Loucy (cell line): ENCODE measurements at regions not wholly inside any gene's neighbourhood (a gene's known extent, or its start where the extent isn't known, plus 50 kb on each side); places are given as distances from the start of the nearest gene placed in this dataset.

Experiments
- H2AFZ ChIP-seq: fragments of 200-600 bp; sonication (generic); 2 replicates; pipeline ENCODE4 v1.6.0; 2016; ENCODE audit warnings: antibody characterized with exemption, mild to moderate bottlenecking, low read length, moderate library complexity
- H3F3A ChIP-seq: fragments of 200-600 bp; 2 replicates; pipeline ENCODE4 v1.6.0; 2016; ENCODE audit warnings: antibody characterized with exemption, low read depth, mild to moderate bottlenecking
- H3K27me3 ChIP-seq: fragments of 200-600 bp; sonication (generic); 2 replicates; pipeline ENCODE4 v1.6.1; 2014; ENCODE audit warnings: low read length, mild to moderate bottlenecking; ENCODE audit not compliant: insufficient read depth, poor library complexity, severe bottlenecking
- H3K36me3 ChIP-seq: fragments of 200-600 bp; sonication (generic); 2 replicates; pipeline ENCODE4 v1.6.1; 2016; ENCODE audit warnings: low read length; ENCODE audit not compliant: insufficient read depth
- H3K4me1 ChIP-seq: fragments of 200-600 bp; sonication (generic); 2 replicates; pipeline ENCODE4 v1.5.1; 2014; ENCODE audit warnings: low read length, mild to moderate bottlenecking; ENCODE audit not compliant: insufficient read depth, poor library complexity, severe bottlenecking
- H3K4me2 ChIP-seq: fragments of 200-600 bp; sonication (generic); 2 replicates; pipeline ENCODE4 v1.6.0; 2014; ENCODE audit warnings: antibody characterized with exemption, low read length, low read depth, mild to moderate bottlenecking; ENCODE audit not compliant: poor library complexity, severe bottlenecking
- H3K4me3 ChIP-seq: fragments of 200-600 bp; sonication (generic); 2 replicates; pipeline ENCODE4 v1.5.1; 2014; ENCODE audit warnings: low read length, mild to moderate bottlenecking, mixed read lengths; ENCODE audit not compliant: poor library complexity, severe bottlenecking
- H3K79me2 ChIP-seq: fragments of 200-600 bp; sonication (generic); 2 replicates; pipeline ENCODE4 v1.6.1; 2014; ENCODE audit warnings: low read length; ENCODE audit not compliant: insufficient read depth
- H3K9ac ChIP-seq: fragments of 200-600 bp; sonication (generic); 2 replicates; pipeline ENCODE4 v1.6.0; 2014; ENCODE audit warnings: mild to moderate bottlenecking, low read depth, low read length, moderate library complexity; ENCODE audit not compliant: poor library complexity, severe bottlenecking
- H3K9me2 ChIP-seq: fragments of 200-600 bp; sonication (generic); replicated peaks from 2 replicates; pipeline ENCODE4 v1.6.1; 2016; ENCODE audit warnings: low read depth, low read length, mixed read lengths
- H3K9me3 ChIP-seq: fragments of 200-600 bp; sonication (generic); 2 replicates; pipeline ENCODE4 v1.6.1; 2014; ENCODE audit warnings: mild to moderate bottlenecking, antibody characterized with exemption, low read length, low read depth; ENCODE audit not compliant: insufficient read depth
- H4K20me1 ChIP-seq: fragments of 200-600 bp; sonication (generic); 2 replicates; pipeline ENCODE4 v1.6.0; 2014; ENCODE audit warnings: antibody characterized with exemption, low read length, mild to moderate bottlenecking; ENCODE audit not compliant: insufficient read depth, poor library complexity, severe bottlenecking
- CTCF ChIP-seq: fragments of 200-600 bp; sonication (generic); conservative IDR thresholded peaks from 2 replicates; pipeline ENCODE4 v1.5.1; 2014; ENCODE audit warnings: mild to moderate bottlenecking, antibody characterized with exemption, low read length
- EZH2phosphoT487 ChIP-seq: fragments of 200-600 bp; IDR thresholded peaks from 2 replicates; pipeline ENCODE4 v1.6.1; 2018; ENCODE audit warnings: antibody characterized with exemption, mild to moderate bottlenecking, moderate library complexity, borderline replicate concordance

DNA sequence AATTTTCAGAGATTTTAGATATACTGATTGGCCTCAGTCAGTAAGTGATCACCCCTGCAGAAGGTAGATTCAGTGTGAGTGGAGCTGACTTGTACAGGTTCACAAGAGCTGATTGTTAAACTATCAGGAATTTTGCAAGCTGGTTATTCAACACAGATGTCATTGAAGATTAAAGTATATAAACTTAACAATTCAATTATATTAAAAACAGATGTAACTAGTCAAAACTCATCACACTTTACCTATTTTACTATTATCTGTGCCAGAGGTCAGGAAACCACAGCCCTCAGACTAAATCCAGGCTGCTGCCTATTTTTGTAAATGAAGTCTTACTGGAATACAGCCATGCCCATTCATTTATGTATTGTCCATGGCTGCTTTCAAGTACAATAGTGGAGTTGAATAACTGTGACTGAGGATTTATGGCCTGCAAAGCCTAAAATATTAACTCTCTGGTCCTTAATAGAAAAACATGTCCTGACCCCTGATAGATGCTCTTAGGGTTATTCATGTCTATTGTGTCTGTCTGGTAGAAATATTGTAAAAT lies 429.3 kb upstream of the PDZRN3 start:
- H3F3A ChIP-seq: no peaks in the 10 kb centered on the region
- no peak overlapping the region for H2AFZ ChIP-seq
- no peaks in the 10 kb centered on the region for H3K27me3 ChIP-seq
- no peaks in the 10 kb centered on the region for H3K9me3 ChIP-seq
- H3K36me3 ChIP-seq: no peaks in the 10 kb centered on the region
- H3K9ac ChIP-seq: no peak overlapping the region
- TF ChIP-seq EZH2phosphoT487 (no peak), CTCF (no peak)
- no peak overlapping the region for H3K4me3 ChIP-seq
- no peak overlapping the region for H3K4me2 ChIP-seq
- no peaks in the 10 kb centered on the region for H3K4me1 ChIP-seq
- H4K20me1 ChIP-seq: no peaks in the 10 kb centered on the region
- H3K9me2 ChIP-seq: no peaks in the 10 kb centered on the region
- no peaks in the 10 kb centered on the region for H3K79me2 ChIP-seq

DNA sequence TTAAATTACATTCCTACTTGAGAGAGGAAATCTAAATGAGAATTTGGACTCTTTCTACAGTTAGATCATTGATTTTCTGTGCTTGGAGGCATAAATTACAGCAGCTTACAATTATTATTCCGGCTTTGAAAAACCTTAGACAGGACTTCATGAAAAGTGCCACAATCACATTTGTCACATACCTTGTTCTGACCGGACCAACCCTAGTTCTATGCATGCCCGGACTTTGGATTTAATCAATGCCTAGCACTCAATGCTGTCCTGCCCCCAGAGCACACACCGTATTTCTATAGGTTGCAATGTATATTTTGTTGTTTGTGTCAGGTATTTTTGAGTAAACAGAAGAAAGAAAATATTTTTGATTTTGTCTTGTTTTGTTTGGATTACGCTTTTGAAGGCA lies 424.7 kb upstream of the PDZRN3 start:
- Histone ChIP-seq H3K36me3 (no peaks in the 10 kb centered on the region), H3K4me1 (no peaks in the 10 kb centered on the region), H3K9me3 (no peaks in the 10 kb centered on the region), H3K4me3 (no peak overlapping the region), H3K9ac (no peak overlapping the region), H3K4me2 (no peak overlapping the region), H3K27me3 (no peaks in the 10 kb centered on the region), H3K79me2 (no peaks in the 10 kb centered on the region), H4K20me1 (no peaks in the 10 kb centered on the region), H3F3A (no peaks in the 10 kb centered on the region), H3K9me2 (no peaks in the 10 kb centered on the region), H2AFZ (no peak overlapping the region)
- no peak for TF ChIP-seq CTCF

DNA sequence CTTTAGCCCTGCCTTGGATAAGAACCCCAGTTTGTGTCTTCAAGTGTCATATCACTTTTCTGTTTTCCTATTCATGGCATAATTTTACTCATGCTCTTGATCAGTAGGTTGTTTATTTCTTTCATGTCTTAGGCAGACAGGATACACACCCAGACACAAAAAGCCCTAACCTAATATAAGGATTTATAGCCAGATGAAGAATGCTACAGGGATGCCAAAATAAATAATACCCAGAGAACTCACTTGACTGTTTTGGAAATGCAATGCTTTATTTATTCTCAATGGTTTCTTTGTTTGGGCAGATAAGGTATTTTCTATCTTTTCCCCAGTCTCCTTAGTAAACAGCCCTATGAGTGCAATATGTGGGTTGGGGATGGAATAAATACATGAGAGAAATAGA lies 424.0 kb upstream of the PDZRN3 start:
- TF ChIP-seq CTCF: no peak
- no peak for TF ChIP-seq EZH2phosphoT487
- no peaks in the 10 kb centered on the region for H3F3A ChIP-seq
- H2AFZ ChIP-seq: no peak overlapping the region

More for the DNA sequence above, 424.0 kb upstream of the PDZRN3 start:
- Histone ChIP-seq H3K4me1 (no peaks in the 10 kb centered on the region), H4K20me1 (no peaks in the 10 kb centered on the region), H3K27me3 (no peaks in the 10 kb centered on the region), H3K9ac (no peak overlapping the region), H3K4me2 (no peak overlapping the region), H3K36me3 (no peaks in the 10 kb centered on the region), H3K4me3 (no peak overlapping the region), H3K79me2 (no peaks in the 10 kb centered on the region), H3K9me3 (no peaks in the 10 kb centered on the region), H3K9me2 (no peaks in the 10 kb centered on the region)
